Fibroblast of skin of right biceps (primary cell): ENCODE measurements at regions not wholly inside any gene's neighbourhood (a gene's known extent, or its start where the extent isn't known, plus 50 kb on each side); places are given as distances from the start of the nearest gene placed in this dataset.

Experiments
- DNase-seq: peaks from one replicate; pipeline ENCODE4 v3.0.0-alpha.2; 2013

- DNase-seq: no peak
Observed at GRCh38 chr2:78634425-78634824, 391.1 kb upstream of the REG3G start.

- no peak for DNase-seq
Observed at GRCh38 chr2:78644854-78645253, 380.6 kb upstream of the REG3G start.

- DNase-seq: no peak
Observed at GRCh38 chr2:78646533-78647364, 378.8 kb upstream of the REG3G start.

- no peak for DNase-seq
Observed at GRCh38 chr2:78648558-78648957, 376.9 kb upstream of the REG3G start.

- no peak for DNase-seq
Observed at GRCh38 chr2:78654941-78655340, 370.6 kb upstream of the REG3G start.

GRCh38 chr2:78676921-78677696, 348.4 kb upstream of the REG3G start:
- no peak for DNase-seq

GRCh38 chr2:78677774-78678173, 347.7 kb upstream of the REG3G start:
- DNase-seq: no peak

- no peak for DNase-seq
Observed at GRCh38 chr2:78681386-78681785, 344.1 kb upstream of the REG3G start.

GRCh38 chr2:78682781-78683180, 342.7 kb upstream of the REG3G start:
- peak; percentile 0 for DNase-seq

GRCh38 chr2:78686625-78687153, 338.8 kb upstream of the REG3G start:
- no peak for DNase-seq

GRCh38 chr2:78699696-78700095, 325.8 kb upstream of the REG3G start:
- no peak for DNase-seq

GRCh38 chr2:78701546-78701945, 324.0 kb upstream of the REG3G start:
- no peak for DNase-seq

GRCh38 chr2:78707776-78708386, 317.6 kb upstream of the REG3G start:
- no peak for DNase-seq

- DNase-seq: peak; percentile 1
Observed at GRCh38 chr2:78710632-78711375, 314.7 kb upstream of the REG3G start.

GRCh38 chr2:78715293-78715692, 310.2 kb upstream of the REG3G start:
- DNase-seq: no peak

- peak; percentile 39 for DNase-seq
Observed at GRCh38 chr2:78718024-78718423, 307.5 kb upstream of the REG3G start.

GRCh38 chr2:78718473-78718872, 307.0 kb upstream of the REG3G start:
- DNase-seq: peak; percentile 74

- peak; percentile 39 for DNase-seq
Observed at GRCh38 chr2:78721355-78722033, 304.0 kb upstream of the REG3G start.

GRCh38 chr2:78734221-78734620, 291.3 kb upstream of the REG3G start:
- DNase-seq: no peak

GRCh38 chr2:78739282-78739681, 286.2 kb upstream of the REG3G start:
- no peak for DNase-seq

- no peak for DNase-seq
Observed at GRCh38 chr2:78749638-78750037, 275.9 kb upstream of the REG3G start.

- no peak for DNase-seq
Observed at GRCh38 chr2:78750219-78750618, 275.3 kb upstream of the REG3G start.
